Left cardiac atrium (tissue), 4 donors: ENCODE measurements at regions not wholly inside any gene's neighbourhood (a gene's known extent, or its start where the extent isn't known, plus 50 kb on each side); places are given as distances from the start of the nearest gene placed in this dataset.
"Not testable (repeated sequence)": the region's sequence is repeated elsewhere in the genome, so short reads cannot be mapped to it uniquely, and the experiment has no call there.

Experiments
- ATAC-seq, 2 donors: fragments of 200-7000 bp; cut with Tn5 transposase; one replicate each; pipeline ENCODE4 v1.9.1; 2020; ENCODE audit warnings: mild to moderate bottlenecking in 2 of 2, moderate library complexity in 2 of 2
- DNase-seq: peaks from one replicate; pipeline ENCODE4 v3.0.0-alpha.2; 2020
- intact Hi-C, 2 donors: fragments of 100-400 bp; cut with DNase I; formaldehyde crosslinking; loops; one replicate each; pipeline versions ENCODE4 v1.14.1 to v1.15.1; 2022 to 2023
- donor health status: DM: no; HTN: yes; CAD: no.
- donor health status: DM: no; HTN: yes; CAD: no; lungs with severe emphysema.
- donor health status: DM: yes; HTN: yes; CAD: no.
- donor health status: Dilated cardiomyopathy.

GRCh38 chr20:61057443-61058121 is 194.5 kb upstream of the CDH4 start:
- no peak for ATAC-seq
- DNase-seq: no peak
- intact Hi-C loops: no loop called here

GRCh38 chr20:61061981-61062380 is 190.1 kb upstream of the CDH4 start:
- ATAC-seq: no peak

GRCh38 chr20:61065853-61066252 is 186.2 kb upstream of the CDH4 start:
- ATAC-seq (no peak), DNase-seq (no peak)
- intact Hi-C loops: no loop called here

More at GRCh38 chr20:61061981-61062380, 190.1 kb upstream of the CDH4 start:
- DNase-seq: no peak
- intact Hi-C loops: no loop called here

- intact Hi-C loops: no loop called here
- ATAC-seq: no peak
These were observed 185.5 kb upstream of the CDH4 start for GRCh38 chr20:61066526-61066925.

GRCh38 chr20:61067221-61067620 is 184.8 kb upstream of the CDH4 start:
- ATAC-seq (no peak), DNase-seq (no peak)
- intact Hi-C loops: no loop called here

More at GRCh38 chr20:61066526-61066925, 185.5 kb upstream of the CDH4 start:
- DNase-seq: no peak

- no peak for ATAC-seq
- no peak for DNase-seq
- intact Hi-C loops: no loop called here
These were observed 179.7 kb upstream of the CDH4 start for GRCh38 chr20:61072398-61072797.

- DNase-seq (no peak), ATAC-seq (no peak)
- intact Hi-C loops: no loop called here
These were observed 178.7 kb upstream of the CDH4 start for GRCh38 chr20:61073376-61073775.

GRCh38 chr20:61082720-61083119 is 169.3 kb upstream of the CDH4 start:
- ATAC-seq (no peak), DNase-seq (no peak)
- intact Hi-C loops: no loop called here

GRCh38 chr20:61083431-61083830 is 168.6 kb upstream of the CDH4 start:
- ATAC-seq (no peak), DNase-seq (no peak)
- intact Hi-C loops: no loop called here

GRCh38 chr20:61086031-61086430 is 166.0 kb upstream of the CDH4 start:
- ATAC-seq (no peak), DNase-seq (no peak)
- intact Hi-C loops: no loop called here

- ATAC-seq: no peak
- DNase-seq: no peak
- intact Hi-C loops: no loop called here
These were observed 161.5 kb upstream of the CDH4 start for GRCh38 chr20:61090541-61090940.

GRCh38 chr20:61092251-61092650 is 159.8 kb upstream of the CDH4 start:
- ATAC-seq: no peak
- intact Hi-C loops: no loop called here
- no peak for DNase-seq

- no peak for ATAC-seq
- intact Hi-C loops: no loop called here
These were observed 157.5 kb upstream of the CDH4 start for GRCh38 chr20:61094581-61094980.

GRCh38 chr20:61096463-61096862 is 155.6 kb upstream of the CDH4 start:
- DNase-seq: no peak
- intact Hi-C loops: no loop called here
- no peak for ATAC-seq

More at GRCh38 chr20:61094581-61094980, 157.5 kb upstream of the CDH4 start:
- no peak for DNase-seq

- ATAC-seq: no peak
- DNase-seq: no peak
- intact Hi-C loops: no loop called here
These were observed 152.3 kb upstream of the CDH4 start for GRCh38 chr20:61099806-61100205.

- DNase-seq: no peak
- intact Hi-C loops: no loop called here
- no peak for ATAC-seq
These were observed 151.6 kb upstream of the CDH4 start for GRCh38 chr20:61100489-61100888.

- DNase-seq, ATAC-seq, intact Hi-C loops: not testable (repeated sequence)
These were observed 150.7 kb upstream of the CDH4 start for GRCh38 chr20:61101321-61101720.

- intact Hi-C loops: no loop called here
- no peak for ATAC-seq
- DNase-seq: no peak
These were observed 147.8 kb upstream of the CDH4 start for GRCh38 chr20:61104232-61104631.

GRCh38 chr20:61105395-61105794 is 146.7 kb upstream of the CDH4 start:
- DNase-seq: no peak
- no peak for ATAC-seq
- intact Hi-C loops: no loop called here

GRCh38 chr20:61106438-61106837 is 145.6 kb upstream of the CDH4 start:
- intact Hi-C loops: no loop called here
- ATAC-seq (no peak), DNase-seq (no peak)

- ATAC-seq: no peak
- no peak for DNase-seq
- intact Hi-C loops: no loop called here
These were observed 142.7 kb upstream of the CDH4 start for GRCh38 chr20:61109221-61109805.
